Endothelial cell of umbilical vein (primary cell): ENCODE measurements at regions not wholly inside any gene's neighbourhood (a gene's known extent, or its start where the extent isn't known, plus 50 kb on each side); places are given as distances from the start of the nearest gene placed in this dataset.

ENCODE experiments used
- BruUV-seq: library from RNA; stranded (reverse); fragments of 400-500 nt; replicated peaks from 2 replicates; lab custom pipeline; 2021; lab: Mats Ljungman, UMichigan
- CTCF ChIA-PET: fragments of 300-600, 350-600 bp; sonication (Branson Sonifier 250); formaldehyde crosslinking; loops from one replicate; lab custom pipeline; 2021; ENCODE audit warnings: antibody characterized with exemption, inconsistent platforms; lab: Charles Lee
- POLR2A ChIA-PET: fragments of 300-600, 350-600 bp; sonication (Branson Sonifier 250); formaldehyde crosslinking; loops from one replicate; lab custom pipeline; 2021; ENCODE audit warnings: antibody characterized with exemption, inconsistent platforms; lab: Charles Lee
- DNase-seq: peaks from one replicate; pipeline ENCODE4 v3.0.0-alpha.2; 2011; ENCODE audit warnings: low read depth, low spot score
- FAIRE-seq: peaks from 2 replicates; lab custom pipeline; 2011; peaks lifted over from hg19 to GRCh38; lab: Jason Lieb, UNC
- H2AFZ ChIP-seq: 2 replicates; pipeline ENCODE4 v1.6.0; 2012; ENCODE audit warnings: low read depth, low read length, control low read depth, inconsistent platforms
- H3K27ac ChIP-seq: 2 replicates; pipeline ENCODE4 v1.5.1; 2011; ENCODE audit warnings: low read depth, mild to moderate bottlenecking, control low read depth, low read length, moderate library complexity; ENCODE audit not compliant: insufficient read depth
- H3K27me3 ChIP-seq, 2 experiments: 2 replicates each; pipeline versions ENCODE4 v1.6.0 to v1.6.1; 2011; ENCODE audit warnings: low read length in 2 of 2, mixed read lengths in 1 of 2; ENCODE audit not compliant: control insufficient read depth in 2 of 2, insufficient read depth in 2 of 2
- H3K36me3 ChIP-seq, 2 experiments: 2 replicates in 1 of 2; 3 replicates in 1 of 2; pipeline ENCODE4 v1.5.1; 2011; ENCODE audit warnings: low read length in 2 of 2, mild to moderate bottlenecking in 1 of 2, moderate library complexity in 1 of 2; ENCODE audit not compliant: control insufficient read depth in 2 of 2, insufficient read depth in 2 of 2; ENCODE audit errors: extremely low read depth in 1 of 2
- H3K4me1 ChIP-seq: 3 replicates; pipeline ENCODE4 v1.5.1; 2011; ENCODE audit warnings: mild to moderate bottlenecking, low read length; ENCODE audit not compliant: control insufficient read depth, insufficient read depth; ENCODE audit errors: extremely low read depth
- H3K4me2 ChIP-seq: 2 replicates; pipeline ENCODE4 v1.6.1; 2011; ENCODE audit warnings: low read length, control low read depth, mixed read lengths; ENCODE audit not compliant: insufficient read depth
- H3K4me3 ChIP-seq, 3 experiments: fragments of 200-600 bp in 1 of 3; sonication (generic), shearing (Covaris generic) in 1 of 3; replicated peaks in 1 of 3; 2 replicates each; pipeline ENCODE4 v1.5.1; 2011 to 2016; ENCODE audit warnings: control low read depth in 3 of 3, low read length in 3 of 3, mild to moderate bottlenecking in 2 of 3, inconsistent platforms in 1 of 3, low read depth in 1 of 3, moderate library complexity in 1 of 3; ENCODE audit not compliant: insufficient read depth in 1 of 3
- H3K79me2 ChIP-seq: 2 replicates; pipeline ENCODE4 v1.6.0; 2012; ENCODE audit warnings: low read length, inconsistent platforms; ENCODE audit not compliant: control insufficient read depth, insufficient read depth
- H3K9ac ChIP-seq: replicated peaks from 2 replicates; pipeline ENCODE3; 2011; ENCODE audit warnings: low read length, control low read depth; ENCODE audit not compliant: insufficient read depth; ENCODE audit errors: extremely low read depth
- H3K9me1 ChIP-seq: replicated peaks from 3 replicates; pipeline ENCODE4 v1.6.0; 2011; ENCODE audit warnings: mild to moderate bottlenecking, low read length; ENCODE audit not compliant: control insufficient read depth, insufficient read depth; ENCODE audit errors: extremely low read depth
- H3K9me3 ChIP-seq: replicated peaks from 2 replicates; pipeline ENCODE4 v1.5.1; 2012; ENCODE audit warnings: low read length, inconsistent platforms; ENCODE audit not compliant: control insufficient read depth, insufficient read depth
- H4K20me1 ChIP-seq: replicated peaks from 2 replicates; pipeline ENCODE3; 2011; ENCODE audit warnings: mild to moderate bottlenecking, low read length; ENCODE audit not compliant: control insufficient read depth, insufficient read depth; ENCODE audit errors: extremely low read depth
- EZH2 ChIP-seq: IDR thresholded peaks from 2 replicates; pipeline ENCODE4 v1.6.1; 2012; ENCODE audit warnings: borderline replicate concordance, low read depth, mild to moderate bottlenecking, moderate library complexity, low read length, inconsistent platforms; ENCODE audit not compliant: severe bottlenecking
- FOS ChIP-seq: IDR thresholded peaks from 2 replicates; pipeline ENCODE4 v1.6.1; 2011; ENCODE audit warnings: mild to moderate bottlenecking, low read length, moderate library complexity, borderline replicate concordance; ENCODE audit not compliant: insufficient read depth
- GATA2 ChIP-seq: IDR thresholded peaks from 2 replicates; pipeline ENCODE4 v1.7.0; 2011; ENCODE audit warnings: low read depth, mild to moderate bottlenecking, moderate library complexity, mixed read lengths, low read length; ENCODE audit not compliant: insufficient read length, insufficient read depth
- JUN ChIP-seq: IDR thresholded peaks from 2 replicates; pipeline ENCODE4 v1.6.1; 2011; ENCODE audit warnings: borderline replicate concordance, low read depth; ENCODE audit not compliant: insufficient read length, insufficient read depth
- MAX ChIP-seq: IDR thresholded peaks from 2 replicates; pipeline ENCODE4 v1.6.1; 2011; ENCODE audit not compliant: insufficient read depth, insufficient read length
- MYC ChIP-seq: IDR thresholded peaks from one replicate; pipeline ENCODE4 v1.6.1; 2011; ENCODE audit warnings: mild to moderate bottlenecking, low read depth, low read length
- POLR2A ChIP-seq: IDR thresholded peaks from 2 replicates; pipeline ENCODE4 v1.6.1; 2012; ENCODE audit warnings: low read depth, mild to moderate bottlenecking, control low read depth, low read length
- POLR2AphosphoS5 ChIP-seq: IDR thresholded peaks from 2 replicates; pipeline ENCODE4 v1.6.1; 2012; ENCODE audit warnings: low read depth, mild to moderate bottlenecking, control low read depth, low read length, moderate library complexity; ENCODE audit not compliant: insufficient read depth
- dilution Hi-C: fragments of 300-500 bp; cut with MboI; formaldehyde crosslinking; loops from one replicate; pipeline ENCODE4 v1.15.0; 2019; ENCODE audit warnings: low sequenced_read_pairs; ENCODE audit not compliant: extremely low pct_ligation_motif_present
- intact Hi-C: fragments of 100-400 bp; cut with micrococcal nuclease; formaldehyde crosslinking; loops from one replicate; pipeline ENCODE4 v1.10.0; 2022
- TF ChIP-seq, protein P1 (sequence below), 2 donors: IDR thresholded peaks; 1 replicate in 1 of 2; 2 replicates in 1 of 2; pipeline ENCODE4 v1.5.1; 2011; ENCODE audit warnings: low read length in 2 of 2, mild to moderate bottlenecking in 2 of 2, moderate library complexity in 2 of 2, control low read depth in 1 of 2, inconsistent platforms in 1 of 2, low read depth in 1 of 2; ENCODE audit not compliant: insufficient read depth in 1 of 2; ENCODE audit errors: extremely low read depth in 1 of 2

GRCh38 chr2:35997488-35997887, 358.1 kb upstream of the CRIM1 start:
- no peaks in the 10 kb centered on the region for H4K20me1 ChIP-seq
- no peaks in the 10 kb centered on the region for H3K36me3 ChIP-seq
- H3K9ac ChIP-seq: no peak overlapping the region
- intact Hi-C loops: no loop called here
- POLR2A ChIA-PET: no interaction called here
- FAIRE-seq (no peak), DNase-seq (no peak)
- H3K4me2 ChIP-seq: no peak overlapping the region
- peaks cover 0 to 7% of the 10 kb centered on the region in 2 experiments for H3K27me3 ChIP-seq
- H3K4me1 ChIP-seq: no peaks in the 10 kb centered on the region
- H3K79me2 ChIP-seq: no peaks in the 10 kb centered on the region
- dilution Hi-C loops: no loop called here
- no peak overlapping the region for H2AFZ ChIP-seq
- no peaks in the 10 kb centered on the region for H3K9me3 ChIP-seq
- no peak overlapping the region for H3K27ac ChIP-seq
- BruUV-seq: no TSS peak
- TF ChIP-seq MAX: no peak
- TF ChIP-seq FOS: no peak
- TF ChIP-seq MYC: no peak
- no peak for TF ChIP-seq GATA2
- no peak for TF ChIP-seq JUN
- no peak for TF ChIP-seq POLR2A
- no peaks in the 10 kb centered on the region for H3K9me1 ChIP-seq
- H3K4me3 ChIP-seq: no peak overlapping the region
- CTCF ChIA-PET: interaction anchor here (1.1 kb wide), 1 partner anchor 9 kb away, joined by 4 read pairs; no protein-coding TSS in a partner anchor

- TF ChIP-seq EZH2 (no peak), MYC (no peak), MAX (no peak), POLR2A (no peak), POLR2AphosphoS5 (no peak), FOS (no peak), GATA2 (no peak), JUN (no peak)
- TF ChIP-seq, protein P1, sequence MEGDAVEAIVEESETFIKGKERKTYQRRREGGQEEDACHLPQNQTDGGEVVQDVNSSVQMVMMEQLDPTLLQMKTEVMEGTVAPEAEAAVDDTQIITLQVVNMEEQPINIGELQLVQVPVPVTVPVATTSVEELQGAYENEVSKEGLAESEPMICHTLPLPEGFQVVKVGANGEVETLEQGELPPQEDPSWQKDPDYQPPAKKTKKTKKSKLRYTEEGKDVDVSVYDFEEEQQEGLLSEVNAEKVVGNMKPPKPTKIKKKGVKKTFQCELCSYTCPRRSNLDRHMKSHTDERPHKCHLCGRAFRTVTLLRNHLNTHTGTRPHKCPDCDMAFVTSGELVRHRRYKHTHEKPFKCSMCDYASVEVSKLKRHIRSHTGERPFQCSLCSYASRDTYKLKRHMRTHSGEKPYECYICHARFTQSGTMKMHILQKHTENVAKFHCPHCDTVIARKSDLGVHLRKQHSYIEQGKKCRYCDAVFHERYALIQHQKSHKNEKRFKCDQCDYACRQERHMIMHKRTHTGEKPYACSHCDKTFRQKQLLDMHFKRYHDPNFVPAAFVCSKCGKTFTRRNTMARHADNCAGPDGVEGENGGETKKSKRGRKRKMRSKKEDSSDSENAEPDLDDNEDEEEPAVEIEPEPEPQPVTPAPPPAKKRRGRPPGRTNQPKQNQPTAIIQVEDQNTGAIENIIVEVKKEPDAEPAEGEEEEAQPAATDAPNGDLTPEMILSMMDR (IDR thresholded peaks at IDR 0.05; ENCODE audit: extremely low read depth in 1 of 2, insufficient read depth in 1 of 2, low read depth in 1 of 2, low read length in 2 of 2): no peak
- Histone ChIP-seq H3K4me1 (no peaks in the 10 kb centered on the region), H3K27ac (no peak overlapping the region), H3K27me3 (no peaks in the 10 kb centered on the region), H3K79me2 (no peaks in the 10 kb centered on the region), H3K9ac (no peak overlapping the region), H4K20me1 (no peaks in the 10 kb centered on the region), H3K4me2 (no peak overlapping the region), H2AFZ (no peak overlapping the region), H3K4me3 (no peak overlapping the region), H3K9me1 (no peaks in the 10 kb centered on the region), H3K36me3 (no peaks in the 10 kb centered on the region), H3K9me3 (no peaks in the 10 kb centered on the region)
- FAIRE-seq (no peak), DNase-seq (no peak)
- intact Hi-C loops (no loop called here), dilution Hi-C loops (no loop called here)
- BruUV-seq: no TSS peak
- ChIA-PET POLR2A (no interaction called here), CTCF (no interaction called here)
These were observed 366.1 kb upstream of the CRIM1 start for GRCh38 chr2:35989503-35989902.
